ENCODE measurements at regions not wholly inside any gene's neighbourhood (a gene's known extent, or its start where the extent isn't known, plus 50 kb on each side); places are given as distances from the start of the nearest gene placed in this dataset.

- DNase-seq (ENCODE audit: low spot score): no peak
- peaks cover 5% of the 10 kb centered on the region; the same call in 1 of the 2 replicates for H3K4me1 Mint-ChIP-seq
- no peaks in the 10 kb centered on the region for H3K27me3 Mint-ChIP-seq (ENCODE audit: low read depth)
- no peak for ATAC-seq
- no peak overlapping the region for H3K27ac Mint-ChIP-seq
- no peaks in the 10 kb centered on the region for H3K36me3 Mint-ChIP-seq
- H3K4me3 Mint-ChIP-seq: no peak overlapping the region
- H3K9me3 Mint-ChIP-seq: peaks cover 9% of the 10 kb centered on the region
- POLR2A ChIA-PET: no interaction called here
- TF ChIP-seq JUN (CRISPR knock-in tag; IDR thresholded peaks at IDR 0.05) (no peak), USF1 (CRISPR knock-in tag; IDR thresholded peaks at IDR 0.05) (no peak), FOXK1 (CRISPR knock-in tag; IDR thresholded peaks at IDR 0.05) (no peak), ZNF219 (CRISPR knock-in tag; IDR thresholded peaks at IDR 0.05; ENCODE audit: borderline replicate concordance) (no peak), KAT7 (CRISPR knock-in tag; IDR thresholded peaks at IDR 0.05; ENCODE audit: borderline replicate concordance) (no peak), TP53 (CRISPR knock-in tag; IDR thresholded peaks at IDR 0.05) (no peak), ZNF396 (CRISPR knock-in tag; IDR thresholded peaks at IDR 0.05; ENCODE audit: borderline replicate concordance) (no peak), SMAD3 (CRISPR knock-in tag; IDR thresholded peaks at IDR 0.05; ENCODE audit: borderline replicate concordance) (no peak)
- CTCF ChIA-PET: no interaction called here
Measured at GRCh38 chr2:109724533-109725460, 69.3 kb upstream of the RGPD5 start.

GRCh38 chr2:109726379-109727270 is 67.5 kb upstream of the RGPD5 start:
- no peak overlapping the region for H3K27ac Mint-ChIP-seq
- ATAC-seq: no peak
- H3K27me3 Mint-ChIP-seq (ENCODE audit: low read depth): no peaks in the 10 kb centered on the region
- H3K36me3 Mint-ChIP-seq: no peaks in the 10 kb centered on the region
- ChIA-PET POLR2A (no interaction called here), CTCF (interaction anchor here (1.4 kb wide), 1 partner anchor 9 kb away, joined by 4 read pairs; no protein-coding TSS in a partner anchor)
- no peaks in the 10 kb centered on the region for H3K4me1 Mint-ChIP-seq
- no peak for DNase-seq (ENCODE audit: low spot score)
- H3K9me3 Mint-ChIP-seq: peaks cover 9% of the 10 kb centered on the region
- no peak overlapping the region for H3K4me3 Mint-ChIP-seq
- TF ChIP-seq FOXP4 (CRISPR knock-in tag; IDR thresholded peaks at IDR 0.05) (no peak), NFE2L1 (CRISPR knock-in tag; IDR thresholded peaks at IDR 0.05) (no peak), ZNF281 (CRISPR knock-in tag; IDR thresholded peaks at IDR 0.05) (no peak), ATF6 (CRISPR knock-in tag; IDR thresholded peaks at IDR 0.05) (no peak), EMX1 (CRISPR knock-in tag; IDR thresholded peaks at IDR 0.05) (no peak), ATF1 (CRISPR knock-in tag; IDR thresholded peaks at IDR 0.05) (no peak), NR1H2 (CRISPR knock-in tag; IDR thresholded peaks at IDR 0.05) (no peak), ZNF263 (CRISPR knock-in tag; IDR thresholded peaks at IDR 0.05; ENCODE audit: low read depth) (no peak), TEAD4 (CRISPR knock-in tag; IDR thresholded peaks at IDR 0.05) (no peak), ATF3 (CRISPR knock-in tag; conservative IDR thresholded peaks at IDR 0.05) (no peak), NFYB (CRISPR knock-in tag; conservative IDR thresholded peaks at IDR 0.05; ENCODE audit: low read depth) (no peak), ZMAT4 (CRISPR knock-in tag; IDR thresholded peaks at IDR 0.05) (no peak), ZSCAN18 (CRISPR knock-in tag; IDR thresholded peaks at IDR 0.05) (no peak), E2F1 (CRISPR knock-in tag; IDR thresholded peaks at IDR 0.05) (no peak)
